ENCODE measurements at regions not wholly inside any gene's neighbourhood (a gene's known extent, or its start where the extent isn't known, plus 50 kb on each side); places are given as distances from the start of the nearest gene placed in this dataset.

DNA sequence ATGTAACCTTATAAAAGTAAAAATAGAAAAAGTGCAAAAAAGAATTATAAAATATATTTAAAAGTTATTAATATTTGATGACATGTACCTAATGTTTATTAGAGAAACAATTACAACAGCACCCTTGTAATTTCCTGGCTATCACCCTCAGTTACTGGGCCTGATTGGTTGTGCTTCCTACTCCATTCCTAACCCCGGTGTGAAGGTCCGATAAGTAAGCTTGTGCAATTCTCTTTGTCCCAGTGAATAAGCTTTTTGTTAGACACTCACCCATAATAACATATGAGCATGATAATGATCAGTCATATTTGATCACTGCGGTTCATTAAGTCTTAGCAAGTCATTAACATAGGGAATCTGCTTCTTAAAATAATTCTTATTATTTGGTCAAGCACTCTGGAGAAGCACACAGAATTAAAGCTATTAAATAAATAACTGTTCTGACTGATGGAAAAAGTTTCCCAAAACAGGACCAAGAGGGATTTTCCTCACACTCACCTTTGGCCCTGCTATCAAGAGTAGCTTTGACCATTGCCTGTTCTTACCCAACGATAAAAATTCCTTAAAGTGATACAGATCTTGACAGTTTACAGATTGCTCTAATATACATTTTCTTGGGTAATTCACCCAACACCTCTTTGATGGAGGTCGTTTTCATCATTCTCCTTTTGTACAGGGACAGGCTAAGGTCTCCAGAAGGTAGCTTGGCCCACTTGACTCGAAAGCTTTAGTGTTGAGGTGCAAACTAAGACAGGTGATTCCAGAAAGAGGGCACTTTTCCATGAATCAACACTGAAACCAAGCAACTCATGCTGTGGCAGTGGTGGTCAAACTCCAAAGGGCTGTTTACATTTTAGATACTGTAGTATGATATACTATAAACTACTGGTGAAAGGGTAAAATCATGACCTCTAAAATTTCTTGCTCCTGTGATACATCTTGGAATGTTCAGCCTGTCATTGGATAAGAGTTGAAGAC is 543.0 kb upstream of the KCNMB2 start:
- Histone ChIP-seq H3K27ac (ENCODE audit: low read length) (no peak overlapping the region), H3K27me3 (ENCODE audit: insufficient read depth, low read depth, low read length) (no peaks in the 10 kb centered on the region), H3K4me2 (ENCODE audit: low read length) (no peak overlapping the region), H3K9ac (ENCODE audit: low read length) (no peak overlapping the region), H3K4me3 (ENCODE audit: low read length) (no peak overlapping the region), H3F3A (ENCODE audit: insufficient read depth, low read length, poor library complexity, severe bottlenecking) (no peaks in the 10 kb centered on the region), H3K36me3 (ENCODE audit: insufficient read depth, low read length) (no peaks in the 10 kb centered on the region), H3K9me3 (ENCODE audit: low read length) (no peaks in the 10 kb centered on the region), H3K9me2 (ENCODE audit: insufficient read depth, low read length) (no peaks in the 10 kb centered on the region), H4K20me1 (ENCODE audit: insufficient read depth) (no peaks in the 10 kb centered on the region), H2AFZ (ENCODE audit: low read depth, low read length) (no peak overlapping the region), H3K79me2 (replicated peaks; ENCODE audit: insufficient read depth, low read length) (no peaks in the 10 kb centered on the region)
- TF ChIP-seq EP300 (conservative IDR thresholded peaks at IDR 0.05; ENCODE audit: poor library complexity, severe bottlenecking) (no peak), MXI1 (conservative IDR thresholded peaks at IDR 0.05; ENCODE audit: poor library complexity, severe bottlenecking) (no peak), REST (IDR thresholded peaks at IDR 0.05; ENCODE audit: borderline replicate concordance) (no peak), TAF1 (IDR thresholded peaks at IDR 0.05; ENCODE audit: low read depth) (no peak), EZH2 (IDR thresholded peaks at IDR 0.05; ENCODE audit: borderline replicate concordance, insufficient read depth, low read length, poor library complexity, severe bottlenecking) (no peak), RAD21 (conservative IDR thresholded peaks at IDR 0.05) (no peak), SMC3 (conservative IDR thresholded peaks at IDR 0.05; ENCODE audit: poor library complexity) (no peak), POLR2AphosphoS5 (IDR thresholded peaks at IDR 0.05) (no peak)
- TF ChIP-seq, protein P1, sequence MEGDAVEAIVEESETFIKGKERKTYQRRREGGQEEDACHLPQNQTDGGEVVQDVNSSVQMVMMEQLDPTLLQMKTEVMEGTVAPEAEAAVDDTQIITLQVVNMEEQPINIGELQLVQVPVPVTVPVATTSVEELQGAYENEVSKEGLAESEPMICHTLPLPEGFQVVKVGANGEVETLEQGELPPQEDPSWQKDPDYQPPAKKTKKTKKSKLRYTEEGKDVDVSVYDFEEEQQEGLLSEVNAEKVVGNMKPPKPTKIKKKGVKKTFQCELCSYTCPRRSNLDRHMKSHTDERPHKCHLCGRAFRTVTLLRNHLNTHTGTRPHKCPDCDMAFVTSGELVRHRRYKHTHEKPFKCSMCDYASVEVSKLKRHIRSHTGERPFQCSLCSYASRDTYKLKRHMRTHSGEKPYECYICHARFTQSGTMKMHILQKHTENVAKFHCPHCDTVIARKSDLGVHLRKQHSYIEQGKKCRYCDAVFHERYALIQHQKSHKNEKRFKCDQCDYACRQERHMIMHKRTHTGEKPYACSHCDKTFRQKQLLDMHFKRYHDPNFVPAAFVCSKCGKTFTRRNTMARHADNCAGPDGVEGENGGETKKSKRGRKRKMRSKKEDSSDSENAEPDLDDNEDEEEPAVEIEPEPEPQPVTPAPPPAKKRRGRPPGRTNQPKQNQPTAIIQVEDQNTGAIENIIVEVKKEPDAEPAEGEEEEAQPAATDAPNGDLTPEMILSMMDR (IDR thresholded peaks at IDR 0.05; ENCODE audit: poor library complexity, severe bottlenecking) = no peak

GRCh38 chr3:177994976-177995375 is 541.3 kb upstream of the KCNMB2 start:
- H2AFZ ChIP-seq (ENCODE audit: low read depth, low read length) = no peak overlapping the region
- no peak overlapping the region for H3K4me3 ChIP-seq (ENCODE audit: low read length)
- no peak overlapping the region for H3K9ac ChIP-seq (ENCODE audit: low read length)
- H3K9me2 ChIP-seq (ENCODE audit: insufficient read depth, low read length) = no peaks in the 10 kb centered on the region
- H3K4me2 ChIP-seq (ENCODE audit: low read length) = no peak overlapping the region
- no peaks in the 10 kb centered on the region for H3K9me3 ChIP-seq (ENCODE audit: low read length)
- H4K20me1 ChIP-seq (ENCODE audit: insufficient read depth) = no peaks in the 10 kb centered on the region
- no peaks in the 10 kb centered on the region for H3F3A ChIP-seq (ENCODE audit: insufficient read depth, low read length, poor library complexity, severe bottlenecking)
- TF ChIP-seq REST (IDR thresholded peaks at IDR 0.05; ENCODE audit: borderline replicate concordance) (no peak), EP300 (conservative IDR thresholded peaks at IDR 0.05; ENCODE audit: poor library complexity, severe bottlenecking) (no peak), EZH2 (IDR thresholded peaks at IDR 0.05; ENCODE audit: borderline replicate concordance, insufficient read depth, low read length, poor library complexity, severe bottlenecking) (no peak), RAD21 (conservative IDR thresholded peaks at IDR 0.05) (no peak), TAF1 (IDR thresholded peaks at IDR 0.05; ENCODE audit: low read depth) (no peak)
- TF ChIP-seq, protein P1 (IDR thresholded peaks at IDR 0.05; ENCODE audit: poor library complexity, severe bottlenecking) = no peak
- no peak overlapping the region for H3K27ac ChIP-seq (ENCODE audit: low read length)
- no peaks in the 10 kb centered on the region for H3K79me2 ChIP-seq (replicated peaks; ENCODE audit: insufficient read depth, low read length)
- H3K27me3 ChIP-seq (ENCODE audit: insufficient read depth, low read depth, low read length) = no peaks in the 10 kb centered on the region
- no peaks in the 10 kb centered on the region for H3K36me3 ChIP-seq (ENCODE audit: insufficient read depth, low read length)

Measured in neural cell (in vitro differentiated cells).